Astrocyte (in vitro differentiated cells and primary cell): ENCODE measurements at regions not wholly inside any gene's neighbourhood (a gene's known extent, or its start where the extent isn't known, plus 50 kb on each side); places are given as distances from the start of the nearest gene placed in this dataset.

Source experiments
- DNase-seq: peaks from one replicate; pipeline ENCODE4 v3.0.0-alpha.2; 2010; ENCODE audit warnings: low read depth
- FAIRE-seq: peaks from 2 replicates; lab custom pipeline; 2011; peaks lifted over from hg19 to GRCh38; lab: Jason Lieb, UNC
- H2AFZ ChIP-seq: 2 replicates; pipeline ENCODE4 v1.6.0; 2012; ENCODE audit warnings: low read depth, low read length, inconsistent platforms
- H3K27ac ChIP-seq: 2 replicates; pipeline ENCODE4 v1.5.1; 2011; ENCODE audit warnings: low read depth, low read length, inconsistent platforms
- H3K27me3 ChIP-seq: 2 replicates; pipeline ENCODE4 v1.6.0; 2011; ENCODE audit warnings: low read length, inconsistent platforms; ENCODE audit not compliant: insufficient read depth
- H3K36me3 ChIP-seq: 2 replicates; pipeline ENCODE4 v1.5.1; 2011; ENCODE audit warnings: low read length, inconsistent platforms; ENCODE audit not compliant: insufficient read depth
- H3K4me1 ChIP-seq: 2 replicates; pipeline ENCODE4 v1.5.1; 2011; ENCODE audit warnings: low read length, inconsistent platforms; ENCODE audit not compliant: insufficient read depth
- H3K4me2 ChIP-seq: 2 replicates; pipeline ENCODE4 v1.6.0; 2012; ENCODE audit warnings: low read length, inconsistent platforms
- H3K4me3 ChIP-seq: 2 replicates; pipeline ENCODE4 v1.5.1; 2011; ENCODE audit warnings: low read depth, mild to moderate bottlenecking, low read length, inconsistent platforms; ENCODE audit not compliant: insufficient read depth
- H3K79me2 ChIP-seq: 2 replicates; pipeline ENCODE4 v1.6.0; 2012; ENCODE audit warnings: mild to moderate bottlenecking, low read length, inconsistent platforms; ENCODE audit not compliant: insufficient read depth
- H3K9ac ChIP-seq: 2 replicates; pipeline ENCODE4 v1.6.0; 2012; ENCODE audit warnings: mild to moderate bottlenecking, low read length, inconsistent platforms
- H3K9me3 ChIP-seq: 2 replicates; pipeline ENCODE4 v1.5.1; 2012; ENCODE audit warnings: low read depth, mild to moderate bottlenecking, low read length, inconsistent platforms; ENCODE audit not compliant: insufficient read depth
- H4K20me1 ChIP-seq: 2 replicates; pipeline ENCODE4 v1.6.0; 2012; ENCODE audit warnings: low read length, inconsistent platforms; ENCODE audit not compliant: insufficient read depth
- H3K27ac Mint-ChIP-seq: one replicate; pipeline ENCODE4 v1.8.0; 2021; ENCODE audit warnings: mild to moderate bottlenecking, mixed read lengths; ENCODE audit not compliant: unreplicated experiment
- H3K27me3 Mint-ChIP-seq: one replicate; pipeline ENCODE4 v1.8.0; 2021; ENCODE audit warnings: low read depth, mixed read lengths; ENCODE audit not compliant: unreplicated experiment
- H3K36me3 Mint-ChIP-seq: one replicate; pipeline ENCODE4 v1.8.0; 2021; ENCODE audit warnings: low read depth, mixed read lengths; ENCODE audit not compliant: unreplicated experiment
- H3K4me1 Mint-ChIP-seq: one replicate; pipeline ENCODE4 v1.8.0; 2021; ENCODE audit warnings: low read depth, mixed read lengths; ENCODE audit not compliant: unreplicated experiment
- H3K4me3 Mint-ChIP-seq: one replicate; pipeline ENCODE4 v1.8.0; 2021; ENCODE audit warnings: mild to moderate bottlenecking, moderate library complexity, mixed read lengths; ENCODE audit not compliant: unreplicated experiment
- H3K9me3 Mint-ChIP-seq: one replicate; pipeline ENCODE4 v1.8.0; 2021; ENCODE audit warnings: mild to moderate bottlenecking, mixed read lengths; ENCODE audit not compliant: unreplicated experiment
- EZH2 ChIP-seq: IDR thresholded peaks from 2 replicates; pipeline ENCODE4 v1.6.1; 2012; ENCODE audit warnings: mild to moderate bottlenecking, low read length, inconsistent platforms; ENCODE audit not compliant: insufficient read depth
- TF ChIP-seq, protein P1 (sequence below): IDR thresholded peaks from 2 replicates; pipeline ENCODE4 v1.5.1; 2011; ENCODE audit warnings: low read depth, mild to moderate bottlenecking, inconsistent platforms, low read length, moderate library complexity; ENCODE audit not compliant: insufficient read depth

DNA sequence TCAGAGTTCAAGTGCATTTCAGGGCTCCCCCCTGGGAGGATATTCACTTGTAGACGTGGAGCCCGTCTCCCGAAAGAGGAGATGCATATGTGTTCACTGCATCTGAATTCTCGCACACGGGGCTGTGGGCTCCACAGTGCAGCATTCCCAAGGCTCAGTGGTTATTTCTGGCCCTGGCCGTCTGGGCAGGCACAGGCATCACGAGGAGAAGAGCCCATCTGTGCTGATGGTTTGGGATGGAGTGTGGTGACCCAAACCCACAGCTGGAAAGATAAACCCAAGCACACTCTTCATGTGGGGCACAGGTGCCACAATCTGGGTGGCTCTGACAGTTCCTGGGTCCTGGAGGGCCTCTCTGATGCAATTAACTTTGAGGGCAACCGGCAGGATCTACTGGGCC is 242.1 kb downstream of the TSHZ3 start:
- no peak overlapping the region for H2AFZ ChIP-seq
- peaks cover 2% of the 10 kb centered on the region for H3K9me3 Mint-ChIP-seq

DNA sequence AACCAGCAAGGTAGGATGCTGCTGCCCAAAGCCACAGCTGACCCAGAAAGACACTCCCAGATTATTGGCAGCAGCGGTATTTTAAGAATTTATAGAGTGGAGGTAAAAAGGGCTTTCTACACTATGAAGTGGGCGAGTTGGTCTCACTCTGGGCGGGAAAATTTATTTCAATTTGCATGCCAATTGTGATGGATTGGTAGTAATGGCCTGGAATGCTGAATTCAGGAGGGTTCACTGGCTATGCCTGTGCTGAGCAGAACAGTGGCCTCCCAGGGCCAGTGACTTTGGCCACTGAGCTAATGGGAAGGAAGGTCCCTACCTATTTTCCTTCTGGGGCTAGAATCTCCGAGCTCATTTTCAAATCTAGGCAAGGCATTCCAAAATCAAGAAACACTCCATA is 243.5 kb downstream of the TSHZ3 start:
- no peak for DNase-seq
- peaks cover 2% of the 10 kb centered on the region for H3K4me1 Mint-ChIP-seq

More for the DNA sequence above, 242.1 kb downstream of the TSHZ3 start:
- no peak for TF ChIP-seq EZH2
- TF ChIP-seq, protein P1, sequence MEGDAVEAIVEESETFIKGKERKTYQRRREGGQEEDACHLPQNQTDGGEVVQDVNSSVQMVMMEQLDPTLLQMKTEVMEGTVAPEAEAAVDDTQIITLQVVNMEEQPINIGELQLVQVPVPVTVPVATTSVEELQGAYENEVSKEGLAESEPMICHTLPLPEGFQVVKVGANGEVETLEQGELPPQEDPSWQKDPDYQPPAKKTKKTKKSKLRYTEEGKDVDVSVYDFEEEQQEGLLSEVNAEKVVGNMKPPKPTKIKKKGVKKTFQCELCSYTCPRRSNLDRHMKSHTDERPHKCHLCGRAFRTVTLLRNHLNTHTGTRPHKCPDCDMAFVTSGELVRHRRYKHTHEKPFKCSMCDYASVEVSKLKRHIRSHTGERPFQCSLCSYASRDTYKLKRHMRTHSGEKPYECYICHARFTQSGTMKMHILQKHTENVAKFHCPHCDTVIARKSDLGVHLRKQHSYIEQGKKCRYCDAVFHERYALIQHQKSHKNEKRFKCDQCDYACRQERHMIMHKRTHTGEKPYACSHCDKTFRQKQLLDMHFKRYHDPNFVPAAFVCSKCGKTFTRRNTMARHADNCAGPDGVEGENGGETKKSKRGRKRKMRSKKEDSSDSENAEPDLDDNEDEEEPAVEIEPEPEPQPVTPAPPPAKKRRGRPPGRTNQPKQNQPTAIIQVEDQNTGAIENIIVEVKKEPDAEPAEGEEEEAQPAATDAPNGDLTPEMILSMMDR: no peak
- Histone ChIP-seq H3K9me3 (no peaks in the 10 kb centered on the region), H3K4me3 (no peak overlapping the region), H3K27me3 (no peaks in the 10 kb centered on the region), H3K27ac (no peak overlapping the region), H3K36me3 (no peaks in the 10 kb centered on the region), H3K79me2 (no peaks in the 10 kb centered on the region), H3K4me1 (no peaks in the 10 kb centered on the region), H4K20me1 (no peaks in the 10 kb centered on the region), H3K9ac (no peak overlapping the region), H3K4me2 (no peak overlapping the region)
- Mint-ChIP-seq H3K27ac (no peak overlapping the region), H3K36me3 (peaks cover 2% of the 10 kb centered on the region), H3K27me3 (peaks cover 23% of the 10 kb centered on the region), H3K4me1 (peaks cover 2% of the 10 kb centered on the region), H3K4me3 (no peak overlapping the region)
- DNase-seq (no peak), FAIRE-seq (no peak)

DNA sequence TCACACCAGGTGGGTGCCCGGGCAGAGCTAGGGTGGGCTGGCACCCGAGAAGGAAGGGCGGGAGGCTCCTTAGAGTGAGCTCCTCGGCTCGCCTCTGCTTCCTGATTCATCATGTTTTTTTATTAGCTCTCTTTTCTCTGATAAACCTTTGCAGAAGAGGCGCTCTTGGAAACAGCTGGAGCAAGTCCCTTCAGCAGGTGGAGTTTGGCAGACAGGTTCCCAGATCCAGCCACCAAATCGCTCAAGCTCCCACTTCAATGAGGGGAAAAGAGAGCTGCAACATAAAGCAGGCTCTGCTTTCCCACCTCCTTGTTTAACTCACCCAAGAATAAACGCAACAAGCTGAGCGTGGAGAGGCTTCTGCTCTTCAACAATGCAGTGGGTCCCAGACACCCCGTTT is 244.8 kb downstream of the TSHZ3 start:
- Histone ChIP-seq H3K27me3 (no peaks in the 10 kb centered on the region), H3K4me2 (no peak overlapping the region), H3K4me1 (no peaks in the 10 kb centered on the region), H4K20me1 (no peaks in the 10 kb centered on the region), H2AFZ (no peak overlapping the region), H3K36me3 (no peaks in the 10 kb centered on the region), H3K27ac (no peak overlapping the region), H3K9ac (no peak overlapping the region), H3K9me3 (no peaks in the 10 kb centered on the region), H3K79me2 (no peaks in the 10 kb centered on the region), H3K4me3 (no peak overlapping the region)
- Mint-ChIP-seq H3K36me3 (no peaks in the 10 kb centered on the region), H3K27me3 (peaks cover 16% of the 10 kb centered on the region), H3K9me3 (no peaks in the 10 kb centered on the region), H3K4me1 (peaks cover 2% of the 10 kb centered on the region), H3K4me3 (no peak overlapping the region), H3K27ac (no peak overlapping the region)
- FAIRE-seq: no peak
- no peak for DNase-seq
- no peak for TF ChIP-seq EZH2
- TF ChIP-seq, protein P1: no peak

More for the DNA sequence above, 243.5 kb downstream of the TSHZ3 start:
- TF ChIP-seq, protein P1: no peak
- TF ChIP-seq EZH2: no peak
- H3K36me3 ChIP-seq: no peaks in the 10 kb centered on the region
- no peak overlapping the region for H3K9ac ChIP-seq
- no peaks in the 10 kb centered on the region for H3K79me2 ChIP-seq
- H3K4me1 ChIP-seq: no peaks in the 10 kb centered on the region
- no peak for FAIRE-seq
- H3K27me3 Mint-ChIP-seq: peaks cover 21% of the 10 kb centered on the region
- no peaks in the 10 kb centered on the region for H3K27me3 ChIP-seq
- H3K9me3 ChIP-seq: no peaks in the 10 kb centered on the region
- H3K9me3 Mint-ChIP-seq: peaks cover 2% of the 10 kb centered on the region
- no peak overlapping the region for H3K27ac Mint-ChIP-seq
- H3K4me2 ChIP-seq: no peak overlapping the region
- no peak overlapping the region for H3K4me3 Mint-ChIP-seq
- H3K36me3 Mint-ChIP-seq: no peaks in the 10 kb centered on the region
- no peaks in the 10 kb centered on the region for H4K20me1 ChIP-seq
- H2AFZ ChIP-seq: no peak overlapping the region
- no peak overlapping the region for H3K4me3 ChIP-seq
- no peak overlapping the region for H3K27ac ChIP-seq
